Caco-2 (cell line): ENCODE measurements at regions not wholly inside any gene's neighbourhood (a gene's known extent, or its start where the extent isn't known, plus 50 kb on each side); places are given as distances from the start of the nearest gene placed in this dataset.

Experiments used
- BruUV-seq: library from RNA; stranded (reverse); fragments of 400-500 nt; replicated peaks from 2 replicates; lab custom pipeline; 2021; lab: Mats Ljungman, UMichigan
- CTCF ChIA-PET: fragments of 300-600 bp; sonication (Branson Sonifier 250); formaldehyde crosslinking; loops from one replicate; lab custom pipeline; 2022; ENCODE audit warnings: antibody characterized with exemption; lab: Charles Lee
- POLR2A ChIA-PET: fragments of 300-600 bp; sonication (Branson Sonifier 250); formaldehyde crosslinking; loops from one replicate; lab custom pipeline; 2022; ENCODE audit warnings: antibody characterized with exemption; lab: Charles Lee
- DNase-seq, 2 experiments: peaks; one replicate each; pipeline versions ENCODE4 v3.0.0 to v3.0.0-alpha.2; 2020 to 2022
- H3K27me3 ChIP-seq: replicated peaks from 2 replicates; pipeline ENCODE4 v1.6.0; 2011; ENCODE audit warnings: low read length; ENCODE audit not compliant: control insufficient read depth, insufficient read depth
- H3K36me3 ChIP-seq: 2 replicates; pipeline ENCODE4 v1.5.1; 2011; ENCODE audit warnings: low read length; ENCODE audit not compliant: control insufficient read depth, insufficient read depth
- H3K4me1 ChIP-seq: fragments of 250-450 bp; sonication (Bioruptor Pico); 2 replicates; pipeline ENCODE4 v1.5.1; 2020; ENCODE audit warnings: mild to moderate bottlenecking
- H3K4me3 ChIP-seq: 2 replicates; pipeline ENCODE4 v1.5.1; 2011; ENCODE audit warnings: low read depth, mild to moderate bottlenecking, control low read depth, low read length
- H3K9me3 ChIP-seq: fragments of 250-450 bp; sonication (Bioruptor Pico); 2 replicates; pipeline ENCODE4 v1.5.1; 2020; ENCODE audit warnings: mild to moderate bottlenecking, moderate library complexity
- H3K27ac Mint-ChIP-seq: one replicate; pipeline ENCODE4 v1.8.0; 2022; ENCODE audit warnings: mixed read lengths; ENCODE audit not compliant: unreplicated experiment
- H3K27me3 Mint-ChIP-seq: one replicate; pipeline ENCODE4 v1.8.0; 2022; ENCODE audit warnings: mixed read lengths; ENCODE audit not compliant: insufficient read depth, unreplicated experiment
- H3K36me3 Mint-ChIP-seq: one replicate; pipeline ENCODE4 v1.8.0; 2022; ENCODE audit warnings: mild to moderate bottlenecking, mixed read lengths; ENCODE audit not compliant: insufficient read depth, unreplicated experiment
- H3K4me1 Mint-ChIP-seq: one replicate; pipeline ENCODE4 v1.8.0; 2022; ENCODE audit warnings: low read depth, mixed read lengths; ENCODE audit not compliant: unreplicated experiment
- H3K4me3 Mint-ChIP-seq: one replicate; pipeline ENCODE4 v1.8.0; 2022; ENCODE audit warnings: mild to moderate bottlenecking, moderate library complexity, mixed read lengths; ENCODE audit not compliant: unreplicated experiment
- H3K9me3 Mint-ChIP-seq: one replicate; pipeline ENCODE4 v1.8.0; 2022; ENCODE audit warnings: mixed read lengths; ENCODE audit not compliant: unreplicated experiment
- CTCF ChIP-seq, 2 experiments: fragments of 200-600 bp in 1 of 2; IDR thresholded peaks; 1 replicate in 1 of 2; 2 replicates in 1 of 2; pipeline versions ENCODE4 v1.5.1 to v1.8.0; 2011 to 2022; ENCODE audit warnings: antibody characterized with exemption in 1 of 2, control low read depth in 1 of 2, inconsistent platforms in 1 of 2, low read depth in 1 of 2, low read length in 1 of 2, mild to moderate bottlenecking in 1 of 2, moderate library complexity in 1 of 2; ENCODE audit not compliant: insufficient read depth in 1 of 2, severe bottlenecking in 1 of 2, unreplicated experiment in 1 of 2
- intact Hi-C: fragments of 100-400 bp; cut with micrococcal nuclease; formaldehyde crosslinking; loops from one replicate; pipeline ENCODE4 v1.10.0; 2022; ENCODE audit not compliant: unreplicated experiment

GRCh38 chr9:129410226-129410625 lies 210.7 kb downstream of the C9orf50 start:
- no peak overlapping the region for H3K27ac Mint-ChIP-seq

GRCh38 chr9:129408535-129409215 lies 212.2 kb downstream of the C9orf50 start:
- intact Hi-C loops: no loop called here
- Histone ChIP-seq H3K4me3 (no peak overlapping the region), H3K4me1 (peaks cover 42% of the 10 kb centered on the region), H3K27me3 (no peaks in the 10 kb centered on the region), H3K36me3 (no peaks in the 10 kb centered on the region), H3K9me3 (no peaks in the 10 kb centered on the region)
- Mint-ChIP-seq H3K27me3 (no peaks in the 10 kb centered on the region), H3K36me3 (peaks cover 6% of the 10 kb centered on the region), H3K9me3 (peaks cover 13% of the 10 kb centered on the region), H3K4me1 (peaks cover 8% of the 10 kb centered on the region), H3K27ac (peak overlapping the region; percentile 2), H3K4me3 (no peak overlapping the region)
- POLR2A ChIA-PET: no interaction called here
- BruUV-seq: no TSS peak
- no peak for DNase-seq
- CTCF ChIA-PET: interaction anchor here (0.6 kb wide), 2 partner anchors 100 to 217 kb away, joined by 3 to 6 read pairs; partner anchors contain the start of gene NTMT1
- TF ChIP-seq CTCF (IDR thresholded peaks at IDR 0.05; ENCODE audit: insufficient read depth in 1 of 2, low read depth in 1 of 2, low read length in 1 of 2, severe bottlenecking in 1 of 2, unreplicated experiment in 1 of 2): no peak

More at GRCh38 chr9:129410226-129410625, 210.7 kb downstream of the C9orf50 start:
- DNase-seq: no peak
- Mint-ChIP-seq H3K36me3 (peaks cover 15% of the 10 kb centered on the region), H3K4me1 (peaks cover 8% of the 10 kb centered on the region), H3K9me3 (peaks cover 13% of the 10 kb centered on the region), H3K4me3 (no peak overlapping the region), H3K27me3 (no peaks in the 10 kb centered on the region)
- Histone ChIP-seq H3K27me3 (no peaks in the 10 kb centered on the region), H3K4me3 (no peak overlapping the region), H3K36me3 (no peaks in the 10 kb centered on the region), H3K9me3 (no peaks in the 10 kb centered on the region), H3K4me1 (peaks cover 50% of the 10 kb centered on the region)
- ChIA-PET POLR2A (no interaction called here), CTCF (no interaction called here)
- TF ChIP-seq CTCF (IDR thresholded peaks at IDR 0.05; ENCODE audit: insufficient read depth in 1 of 2, low read depth in 1 of 2, low read length in 1 of 2, severe bottlenecking in 1 of 2, unreplicated experiment in 1 of 2): no peak
- BruUV-seq: no TSS peak
- intact Hi-C loops: no loop called here

- H3K27me3 ChIP-seq: no peaks in the 10 kb centered on the region
- peaks cover 41% of the 10 kb centered on the region for H3K4me1 ChIP-seq
- Mint-ChIP-seq H3K4me1 (peaks cover 8% of the 10 kb centered on the region), H3K9me3 (peaks cover 13% of the 10 kb centered on the region), H3K4me3 (no peak overlapping the region), H3K27ac (peak overlapping the region; percentile 2), H3K27me3 (no peaks in the 10 kb centered on the region), H3K36me3 (peaks cover 6% of the 10 kb centered on the region)
- ChIA-PET POLR2A (no interaction called here), CTCF (interaction anchor here (0.6 kb wide), 1 partner anchor 218 kb away, joined by 3 read pairs; the partner anchor contains the start of gene NTMT1)
- no peak for TF ChIP-seq CTCF (IDR thresholded peaks at IDR 0.05; ENCODE audit: insufficient read depth in 1 of 2, low read depth in 1 of 2, low read length in 1 of 2, severe bottlenecking in 1 of 2, unreplicated experiment in 1 of 2)
- no peaks in the 10 kb centered on the region for H3K36me3 ChIP-seq
- no peaks in the 10 kb centered on the region for H3K9me3 ChIP-seq
- DNase-seq: no peak
- no TSS peak for BruUV-seq
- no peak overlapping the region for H3K4me3 ChIP-seq
- intact Hi-C loops: no loop called here
These were observed 212.9 kb downstream of the C9orf50 start for GRCh38 chr9:129407905-129408452.
